Right cardiac atrium (tissue), 5 donors: ENCODE measurements at regions not wholly inside any gene's neighbourhood (a gene's known extent, or its start where the extent isn't known, plus 50 kb on each side); places are given as distances from the start of the nearest gene placed in this dataset.
"Not testable (repeated sequence)": the region's sequence is repeated elsewhere in the genome, so short reads cannot be mapped to it uniquely, and the experiment has no call there.

Experiments
- ATAC-seq, 2 donors: fragments of 200-7000 bp; cut with Tn5 transposase; one replicate each; pipeline versions ENCODE4 v1.8.0 to v1.9.1; 2020; ENCODE audit warnings: moderate library complexity in 2 of 2, mild to moderate bottlenecking in 1 of 2
- DNase-seq, 3 donors: peaks; one replicate each; pipeline ENCODE4 v3.0.0-alpha.2; 2020
- H3K27ac ChIP-seq: one replicate; pipeline ENCODE4 v1.5.1; 2013; ENCODE audit warnings: mild to moderate bottlenecking, low read length, control low read depth, moderate library complexity
- H3K27me3 ChIP-seq: one replicate; pipeline ENCODE4 v1.6.1; 2013; ENCODE audit not compliant: control insufficient read depth, insufficient read depth
- H3K4me1 ChIP-seq: one replicate; pipeline ENCODE4 v1.6.1; 2013; ENCODE audit warnings: low read length; ENCODE audit not compliant: control insufficient read depth, insufficient read depth
- H3K4me3 ChIP-seq: one replicate; pipeline ENCODE4 v1.5.1; 2013; ENCODE audit warnings: low read length, control low read depth
- H3K9me3 ChIP-seq: one replicate; pipeline ENCODE4 v1.6.1; 2013; ENCODE audit warnings: low read length; ENCODE audit not compliant: control insufficient read depth
- WGBS: extraction: QIAGEN DNeasy Blood & Tissue Kit; methylation state at CpG from one replicate; pipeline ENCODE4 v1.1.7; 2013; 5-methylcytosine and 5-hydroxymethylcytosine counted together
- intact Hi-C, 4 donors: fragments of 100-400 bp; cut with DNase I; formaldehyde crosslinking; loops; one replicate each; pipeline versions ENCODE4 v1.11.0 to v1.14.0; 2022 to 2023
- donor health status: healthy with polysubstance abuse.
- donor health status: DM: no; HTN: yes; CAD: no.
- donor health status: DM: no; HTN: no; CAD: no.
- donor health status: DM: no; HTN: yes; CAD: no; lungs with severe emphysema.
- donor health status: DM: yes; HTN: yes; CAD: no.

DNA sequence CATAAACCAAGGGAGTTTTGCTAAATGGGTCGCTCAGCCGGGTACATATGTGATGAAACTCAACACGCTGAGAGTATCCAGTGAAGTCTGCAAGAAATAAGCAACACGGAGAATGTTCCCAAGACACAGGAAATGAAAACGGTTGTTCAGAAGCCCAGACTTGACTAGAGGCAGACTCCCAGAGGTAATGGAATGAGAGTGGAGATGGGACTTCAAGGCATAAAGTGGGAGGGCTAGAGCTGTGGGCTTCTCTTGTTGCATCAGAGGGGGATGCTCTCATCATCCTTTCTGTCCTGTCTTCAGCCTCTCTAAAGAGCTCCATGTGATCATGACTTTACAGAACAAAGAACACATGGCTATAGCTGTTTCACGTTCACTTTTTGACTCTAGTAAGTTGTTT lies 88.3 kb downstream of the BAMBI start:
- DNase-seq (no peak), ATAC-seq (no peak)
- WGBS: 66% methylated on average over 6 of the region's 6 CpGs
- H3K27ac ChIP-seq: no peak overlapping the region
- no peaks in the 10 kb centered on the region for H3K27me3 ChIP-seq
- no peak overlapping the region for H3K4me3 ChIP-seq
- H3K4me1 ChIP-seq: no peaks in the 10 kb centered on the region
- H3K9me3 ChIP-seq: no peaks in the 10 kb centered on the region
- intact Hi-C loops: no loop called here

DNA sequence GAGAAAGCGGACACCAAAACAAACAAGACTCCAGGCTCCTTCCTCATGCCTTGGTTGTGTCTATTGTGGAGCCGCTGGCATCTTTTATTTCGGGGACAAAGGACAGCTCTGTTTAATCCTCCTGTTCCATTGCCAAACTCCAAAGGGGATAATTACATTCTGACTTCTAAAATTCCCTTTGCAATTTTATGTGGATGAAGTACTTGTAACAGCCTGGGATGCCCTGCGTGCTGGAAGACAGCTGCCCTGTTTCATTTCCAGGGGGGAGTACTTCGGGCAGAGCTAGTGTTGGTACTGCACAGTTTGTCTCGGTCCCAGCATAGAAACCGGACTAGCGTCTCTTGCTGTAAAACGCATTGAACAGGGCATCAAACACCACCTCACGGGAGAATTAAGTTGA lies 90.9 kb downstream of the BAMBI start:
- DNase-seq (no peak), ATAC-seq (no peak)
- Histone ChIP-seq H3K9me3 (no peaks in the 10 kb centered on the region), H3K4me1 (no peaks in the 10 kb centered on the region), H3K27ac (no peak overlapping the region), H3K4me3 (no peak overlapping the region), H3K27me3 (no peaks in the 10 kb centered on the region)
- intact Hi-C loops: no loop called here
- WGBS: 88% methylated on average over 10 of the region's 10 CpGs

- Histone ChIP-seq H3K9me3 (no peaks in the 10 kb centered on the region), H3K27me3 (no peaks in the 10 kb centered on the region), H3K27ac (no peak overlapping the region), H3K4me3 (no peak overlapping the region), H3K4me1 (no peaks in the 10 kb centered on the region)
- intact Hi-C loops: no loop called here
- whole genome bisulfite sequencing: 63% methylated on average over 4 of the region's 4 CpGs
- DNase-seq: no peak
- ATAC-seq: no peak
These were observed 91.8 kb downstream of the BAMBI start for GRCh38 chr10:28769091-28769604.

- ATAC-seq, intact Hi-C loops: not testable (repeated sequence)
- WGBS: 97% methylated on average over 36 of the region's 36 CpGs
These were observed 94.3 kb downstream of the BAMBI start for GRCh38 chr10:28771580-28772090.

DNA sequence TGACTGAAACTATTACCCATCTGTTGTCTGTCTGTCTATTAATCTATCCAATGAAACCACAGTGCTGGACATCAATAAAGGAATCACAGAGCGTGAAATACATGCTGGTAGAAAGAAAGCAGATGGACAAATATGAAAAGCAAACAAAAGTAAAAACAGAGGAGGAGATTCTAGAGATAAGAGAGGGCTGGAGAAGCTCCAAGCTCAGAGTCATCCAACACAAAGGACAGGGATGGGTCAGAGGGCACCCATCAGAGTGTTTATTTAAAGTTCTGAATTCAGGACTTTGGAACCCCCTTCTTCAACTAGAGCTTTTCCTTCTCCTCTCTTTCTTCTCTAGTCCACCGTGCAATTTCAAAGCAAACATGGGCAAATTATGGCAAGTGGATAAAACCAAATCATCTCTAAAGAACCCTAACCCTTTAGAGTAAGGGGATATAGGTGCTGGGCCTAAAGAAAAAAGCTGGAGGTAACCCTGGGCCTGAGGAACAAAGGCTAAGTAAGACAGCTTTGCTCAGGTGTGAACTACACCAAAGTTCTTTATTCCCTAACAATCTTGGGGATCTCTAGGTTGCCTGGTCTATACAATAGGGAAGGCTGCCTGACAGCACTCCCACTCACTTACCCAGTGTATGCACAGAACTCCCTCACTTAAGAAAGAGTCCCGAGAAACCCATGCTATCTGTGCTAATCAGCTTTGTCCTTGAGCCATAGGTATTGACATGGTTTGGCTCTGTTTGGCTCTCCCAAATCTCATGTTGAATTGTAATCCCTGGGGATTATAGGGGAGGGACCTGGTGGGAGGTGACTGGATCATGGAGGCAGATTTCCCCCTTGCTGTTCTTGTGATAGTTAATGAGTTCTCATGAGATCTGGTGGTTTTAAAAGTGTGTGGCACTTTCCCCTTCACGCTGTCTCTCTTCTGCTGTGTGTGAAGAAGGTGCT lies 97.0 kb downstream of the BAMBI start:
- H3K27me3 ChIP-seq: no peaks in the 10 kb centered on the region
- H3K4me3 ChIP-seq: no peak overlapping the region
- DNase-seq: no peak
- H3K9me3 ChIP-seq: no peaks in the 10 kb centered on the region
- no peak overlapping the region for H3K27ac ChIP-seq
- ATAC-seq: no peak
- intact Hi-C loops: no loop called here
- WGBS: 80% methylated on average over 4 of the region's 4 CpGs
- H3K4me1 ChIP-seq: no peaks in the 10 kb centered on the region

More at GRCh38 chr10:28771580-28772090, 94.3 kb downstream of the BAMBI start:
- DNase-seq, H3K27ac ChIP-seq, H3K4me1 ChIP-seq, H3K9me3 ChIP-seq, H3K4me3 ChIP-seq, H3K27me3 ChIP-seq: not testable (repeated sequence)

GRCh38 chr10:28775773-28776172 lies 98.5 kb downstream of the BAMBI start:
- ATAC-seq (no peak), DNase-seq (no peak)
- H3K9me3 ChIP-seq: no peaks in the 10 kb centered on the region
- intact Hi-C loops: no loop called here
- H3K4me3 ChIP-seq: no peak overlapping the region
- no peaks in the 10 kb centered on the region for H3K4me1 ChIP-seq
- WGBS: 89% methylated on average over 3 of the region's 3 CpGs
- H3K27me3 ChIP-seq: no peaks in the 10 kb centered on the region
- H3K27ac ChIP-seq: no peak overlapping the region

DNA sequence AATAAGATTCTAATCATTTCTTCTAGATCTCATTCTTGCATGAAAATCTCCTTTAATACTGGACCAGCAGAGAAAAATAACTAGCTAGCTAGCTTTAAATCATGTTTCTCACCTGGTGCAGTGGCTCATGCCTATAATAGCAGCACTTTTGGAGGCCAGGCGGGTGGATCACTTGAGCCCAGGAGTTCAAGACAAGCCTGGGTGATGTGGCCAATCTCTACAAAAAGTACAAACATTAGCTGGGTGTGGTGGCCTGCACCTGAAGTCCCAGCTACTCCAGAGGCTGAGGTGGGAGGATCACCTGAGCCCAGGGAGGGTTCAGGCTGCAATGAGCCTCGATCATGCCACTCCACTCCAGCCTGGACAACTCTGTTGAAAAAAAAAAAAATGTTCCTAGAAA lies 99.2 kb downstream of the BAMBI start:
- no peaks in the 10 kb centered on the region for H3K27me3 ChIP-seq
- H3K9me3 ChIP-seq: no peaks in the 10 kb centered on the region
- H3K4me3 ChIP-seq: no peak overlapping the region
- H3K27ac ChIP-seq: no peak overlapping the region
- 95% methylated on average over 2 of the region's 2 CpGs for WGBS
- no peaks in the 10 kb centered on the region for H3K4me1 ChIP-seq
- intact Hi-C loops: no loop called here
- DNase-seq (no peak), ATAC-seq (no peak)

DNA sequence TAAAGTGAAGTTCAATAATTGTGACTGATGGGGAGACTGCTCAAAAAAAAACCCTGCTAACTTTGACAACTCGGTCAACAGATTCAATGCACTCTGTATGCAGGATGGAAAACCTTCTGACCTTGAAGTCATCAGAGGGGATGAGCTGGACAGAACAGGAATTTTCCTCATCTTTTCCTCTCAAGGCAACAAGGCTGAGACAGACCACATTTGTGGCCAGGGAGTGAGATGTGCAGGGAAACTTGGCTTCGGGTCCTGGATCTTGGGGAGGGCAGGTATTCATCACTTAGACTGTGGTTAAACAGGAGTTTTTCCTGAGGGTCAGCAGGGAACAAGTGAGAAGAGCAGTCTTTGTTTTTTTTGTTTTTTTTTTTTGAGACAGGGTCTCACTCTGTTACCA lies 100.6 kb downstream of the BAMBI start:
- Histone ChIP-seq H3K27me3 (no peaks in the 10 kb centered on the region), H3K27ac (no peak overlapping the region), H3K4me3 (no peak overlapping the region), H3K4me1 (no peaks in the 10 kb centered on the region), H3K9me3 (no peaks in the 10 kb centered on the region)
- DNase-seq (no peak), ATAC-seq (no peak)
- WGBS: 79% methylated on average over 2 of the region's 2 CpGs
- intact Hi-C loops: no loop called here

- H3K4me1 ChIP-seq: no peaks in the 10 kb centered on the region
- DNase-seq (no peak), ATAC-seq (no peak)
- 79% methylated on average over 2 of the region's 2 CpGs for WGBS
- no peaks in the 10 kb centered on the region for H3K9me3 ChIP-seq
- no peak overlapping the region for H3K4me3 ChIP-seq
- H3K27ac ChIP-seq: no peak overlapping the region
- intact Hi-C loops: no loop called here
- no peaks in the 10 kb centered on the region for H3K27me3 ChIP-seq
These were observed 101.2 kb downstream of the BAMBI start for GRCh38 chr10:28778524-28778923.

DNA sequence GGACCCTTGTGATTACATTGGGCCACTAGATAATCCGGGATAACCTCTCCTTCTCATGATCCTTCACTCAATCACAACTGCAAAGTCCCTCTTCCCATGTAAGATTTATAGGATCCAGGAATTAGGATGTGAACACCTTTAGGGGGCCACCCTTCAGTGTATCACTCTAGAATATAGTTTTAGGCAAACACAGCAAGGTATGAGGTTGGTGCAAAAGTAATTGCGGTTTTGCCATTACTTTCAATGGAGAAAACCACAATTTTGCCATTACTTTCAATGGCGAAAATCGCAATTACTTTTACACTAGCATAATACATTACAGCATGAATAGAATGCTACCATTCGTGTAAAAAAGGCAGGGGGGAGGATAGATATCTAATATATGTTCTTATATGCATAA lies 104.0 kb downstream of the BAMBI start:
- no peaks in the 10 kb centered on the region for H3K27me3 ChIP-seq
- intact Hi-C loops: no loop called here
- H3K4me3 ChIP-seq: no peak overlapping the region
- ATAC-seq: no peak
- H3K9me3 ChIP-seq: no peaks in the 10 kb centered on the region
- H3K27ac ChIP-seq: no peak overlapping the region
- no peaks in the 10 kb centered on the region for H3K4me1 ChIP-seq
- DNase-seq: no peak
- 91% methylated on average over 5 of the region's 5 CpGs for WGBS

GRCh38 chr10:28783087-28783486 lies 105.8 kb downstream of the BAMBI start:
- intact Hi-C loops: no loop called here
- no peak overlapping the region for H3K27ac ChIP-seq
- no peak for DNase-seq
- no peaks in the 10 kb centered on the region for H3K9me3 ChIP-seq
- no peaks in the 10 kb centered on the region for H3K27me3 ChIP-seq
- no peak overlapping the region for H3K4me3 ChIP-seq
- no peak for ATAC-seq
- 70% methylated on average over 5 of the region's 5 CpGs for WGBS
- H3K4me1 ChIP-seq: no peaks in the 10 kb centered on the region
